ENCODE measurements at regions not wholly inside any gene's neighbourhood (a gene's known extent, or its start where the extent isn't known, plus 50 kb on each side); places are given as distances from the start of the nearest gene placed in this dataset.

DNA sequence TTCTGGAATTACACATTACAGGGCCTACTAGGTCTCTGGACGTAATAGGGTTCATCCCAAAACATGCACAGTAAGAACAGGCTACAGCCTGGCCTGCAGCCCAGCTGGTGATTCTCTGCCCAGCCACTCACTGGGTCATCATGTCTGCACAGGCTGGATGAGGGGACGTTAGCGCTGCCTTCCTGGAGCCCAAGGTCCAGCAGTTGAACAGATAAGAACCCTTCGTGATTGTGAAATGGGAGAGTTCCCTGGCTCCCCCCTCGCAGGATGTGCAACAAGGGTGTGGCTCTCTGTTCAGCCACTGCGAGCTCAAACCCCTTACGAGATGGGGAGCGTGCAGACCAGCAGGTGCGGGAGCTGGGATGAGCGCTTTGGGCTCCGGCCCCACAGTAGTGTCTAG, 200.0 kb upstream of the CDH5 start:
- TF ChIP-seq POLR2AphosphoS5 (IDR thresholded peaks at IDR 0.05; ENCODE audit: low read depth, low read length), result no peak
- no peak for TF ChIP-seq CTCF (IDR thresholded peaks at IDR 0.05 in 2 of 3, conservative IDR thresholded peaks at IDR 0.05 in 1 of 3; ENCODE audit: borderline replicate concordance in 1 of 3, insufficient read depth in 1 of 3, low read depth in 2 of 3, low read length in 2 of 3)
- no peak for TF ChIP-seq REST (IDR thresholded peaks at IDR 0.05; ENCODE audit: low read depth)
